ENCODE measurements at regions not wholly inside any gene's neighbourhood (a gene's known extent, or its start where the extent isn't known, plus 50 kb on each side); places are given as distances from the start of the nearest gene placed in this dataset.

DNA sequence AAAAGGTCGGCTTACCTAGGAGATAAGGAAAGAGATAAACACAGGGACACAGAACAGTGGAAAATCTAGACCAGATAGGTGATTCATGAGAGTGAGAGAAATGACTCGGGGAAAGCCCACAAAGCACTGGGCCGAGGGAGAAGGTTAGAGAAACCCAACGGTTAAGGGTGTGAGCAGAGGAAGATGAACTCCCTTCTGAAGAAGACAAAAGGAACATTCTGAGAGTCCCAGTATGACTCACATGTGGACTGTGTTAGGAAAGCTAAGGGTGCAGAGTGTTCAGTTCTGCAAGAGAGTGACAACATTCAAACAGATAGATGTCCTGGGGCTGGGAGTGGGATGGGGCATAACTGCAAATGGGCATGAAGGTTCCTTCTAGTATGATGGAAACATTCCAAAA is 83.0 kb downstream of the CNTN3 start:
- WGBS (ENCODE audit: insufficient coverage): 72% methylated on average over 4 of the region's 4 CpGs
- no peak overlapping the region for H3K27ac ChIP-seq (ENCODE audit: low read length)
- Mint-ChIP-seq H3K4me1 (no peaks in the 10 kb centered on the region), H3K27me3 (no peaks in the 10 kb centered on the region), H3K4me3 (no peak overlapping the region), H3K27ac (no peak overlapping the region), H3K36me3 (no peaks in the 10 kb centered on the region), H3K9me3 (peaks cover 20 to 24% (median 21%) of the 10 kb centered on the region in 3 donors)
- no peak for ATAC-seq (replicated peaks in 1 of 4)
- H3K27me3 ChIP-seq (replicated peaks in 1 of 2; ENCODE audit: control insufficient read depth in 2 of 2, extremely low read depth in 1 of 2, insufficient read depth in 2 of 2, low read length in 1 of 2): no peaks in the 10 kb centered on the region
- POLR2A ChIA-PET: no interaction called here
- DNase-seq: no peak
- no peak overlapping the region for H3K4me3 ChIP-seq (ENCODE audit: control insufficient read depth in 1 of 2, extremely low read depth in 1 of 2, low read length in 1 of 2)
- H3K9me3 ChIP-seq: no peaks in the 10 kb centered on the region
- H3K4me1 ChIP-seq (ENCODE audit: control insufficient read depth in 1 of 2, extremely low read depth in 1 of 2, insufficient read depth in 2 of 2, low read length in 2 of 2): no peaks in the 10 kb centered on the region
- CTCF ChIA-PET: interaction anchor here in 1 of 2 donors (0.6 kb wide), 1 partner anchor 10 kb away, joined by 3 read pairs; no protein-coding TSS in a partner anchor
- no peaks in the 10 kb centered on the region for H3K36me3 ChIP-seq (ENCODE audit: control insufficient read depth in 2 of 2, extremely low read depth in 1 of 2, insufficient read depth in 1 of 2, low read length in 1 of 2)

GRCh38 chr3:74529145-74529544 is 85.3 kb downstream of the CNTN3 start:
- no peaks in the 10 kb centered on the region for H3K4me1 Mint-ChIP-seq
- Histone ChIP-seq H3K27me3 (replicated peaks in 1 of 2; ENCODE audit: control insufficient read depth in 2 of 2, extremely low read depth in 1 of 2, insufficient read depth in 2 of 2, low read length in 1 of 2) (no peaks in the 10 kb centered on the region), H3K36me3 (ENCODE audit: control insufficient read depth in 2 of 2, extremely low read depth in 1 of 2, insufficient read depth in 1 of 2, low read length in 1 of 2) (no peaks in the 10 kb centered on the region), H3K4me1 (ENCODE audit: control insufficient read depth in 1 of 2, extremely low read depth in 1 of 2, insufficient read depth in 2 of 2, low read length in 2 of 2) (no peaks in the 10 kb centered on the region), H3K4me3 (ENCODE audit: control insufficient read depth in 1 of 2, extremely low read depth in 1 of 2, low read length in 1 of 2) (no peak overlapping the region), H3K27ac (ENCODE audit: low read length) (no peak overlapping the region), H3K9me3 (no peaks in the 10 kb centered on the region)
- H3K4me3 Mint-ChIP-seq: no peak overlapping the region
- no peak overlapping the region for H3K27ac Mint-ChIP-seq
- ATAC-seq (replicated peaks in 1 of 4) (no peak), DNase-seq (no peak)
- CTCF ChIA-PET: no interaction called here
- H3K9me3 Mint-ChIP-seq: peaks cover 22 to 26% (median 23%) of the 10 kb centered on the region in 3 donors
- no peaks in the 10 kb centered on the region for H3K36me3 Mint-ChIP-seq
- no CpG with 5 or more reads among the region's 3 CpGs for WGBS (ENCODE audit: insufficient coverage)
- H3K27me3 Mint-ChIP-seq: no peaks in the 10 kb centered on the region
- POLR2A ChIA-PET: no interaction called here

- Histone ChIP-seq H3K36me3 (ENCODE audit: control insufficient read depth in 2 of 2, extremely low read depth in 1 of 2, insufficient read depth in 1 of 2, low read length in 1 of 2) (no peaks in the 10 kb centered on the region), H3K4me3 (ENCODE audit: control insufficient read depth in 1 of 2, extremely low read depth in 1 of 2, low read length in 1 of 2) (no peak overlapping the region), H3K27ac (ENCODE audit: low read length) (no peak overlapping the region), H3K9me3 (no peaks in the 10 kb centered on the region), H3K27me3 (replicated peaks in 1 of 2; ENCODE audit: control insufficient read depth in 2 of 2, extremely low read depth in 1 of 2, insufficient read depth in 2 of 2, low read length in 1 of 2) (no peaks in the 10 kb centered on the region), H3K4me1 (ENCODE audit: control insufficient read depth in 1 of 2, extremely low read depth in 1 of 2, insufficient read depth in 2 of 2, low read length in 2 of 2) (no peaks in the 10 kb centered on the region)
- ChIA-PET CTCF (no interaction called here), POLR2A (no interaction called here)
- no peaks in the 10 kb centered on the region for H3K36me3 Mint-ChIP-seq
- no peaks in the 10 kb centered on the region for H3K27me3 Mint-ChIP-seq
- H3K4me1 Mint-ChIP-seq: no peaks in the 10 kb centered on the region
- no peak overlapping the region for H3K4me3 Mint-ChIP-seq
- no peak for ATAC-seq (replicated peaks in 1 of 4)
- H3K9me3 Mint-ChIP-seq: peaks cover 22 to 25% (median 22%) of the 10 kb centered on the region in 3 donors
- no peak overlapping the region for H3K27ac Mint-ChIP-seq
- no peak for DNase-seq
- 93% methylated on average over 3 of the region's 4 CpGs for WGBS (ENCODE audit: insufficient coverage)
Observed at GRCh38 chr3:74527566-74527965, 86.9 kb downstream of the CNTN3 start.

DNA sequence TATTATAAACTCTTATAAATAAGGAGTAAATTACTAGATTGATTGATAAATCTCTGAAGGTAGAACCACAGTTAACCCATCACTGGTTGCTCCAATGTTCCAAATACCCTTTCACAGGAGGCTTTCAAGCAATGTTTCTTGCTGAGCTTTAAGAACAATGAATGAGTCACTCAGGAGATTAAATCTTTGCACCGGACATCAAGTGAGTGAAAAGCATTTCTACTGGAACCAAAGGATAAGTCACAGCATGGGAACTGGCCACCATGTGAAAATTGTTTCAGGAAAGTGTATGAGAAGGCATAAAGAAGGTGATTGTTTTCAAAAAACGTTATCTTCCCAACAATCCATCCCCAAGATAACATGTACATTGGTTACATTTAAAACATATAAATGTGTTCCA is 90.6 kb downstream of the CNTN3 start:
- H3K4me1 Mint-ChIP-seq: no peaks in the 10 kb centered on the region
- ChIA-PET CTCF (no interaction called here), POLR2A (no interaction called here)
- no peak overlapping the region for H3K27ac ChIP-seq (ENCODE audit: low read length)
- no peak overlapping the region for H3K4me3 ChIP-seq (ENCODE audit: control insufficient read depth in 1 of 2, extremely low read depth in 1 of 2, low read length in 1 of 2)
- no CpG with 5 or more reads among the region's 2 CpGs for WGBS (ENCODE audit: insufficient coverage)
- H3K27me3 Mint-ChIP-seq: no peaks in the 10 kb centered on the region
- H3K4me1 ChIP-seq (ENCODE audit: control insufficient read depth in 1 of 2, extremely low read depth in 1 of 2, insufficient read depth in 2 of 2, low read length in 2 of 2): no peaks in the 10 kb centered on the region
- H3K36me3 ChIP-seq (ENCODE audit: control insufficient read depth in 2 of 2, extremely low read depth in 1 of 2, insufficient read depth in 1 of 2, low read length in 1 of 2): no peaks in the 10 kb centered on the region
- no peaks in the 10 kb centered on the region for H3K36me3 Mint-ChIP-seq
- DNase-seq (no peak), ATAC-seq (replicated peaks in 1 of 4) (no peak)
- no peak overlapping the region for H3K27ac Mint-ChIP-seq
- H3K4me3 Mint-ChIP-seq: no peak overlapping the region
- H3K9me3 Mint-ChIP-seq: peaks cover 6 to 11% (median 10%) of the 10 kb centered on the region in 3 donors
- H3K9me3 ChIP-seq: no peaks in the 10 kb centered on the region
- no peaks in the 10 kb centered on the region for H3K27me3 ChIP-seq (replicated peaks in 1 of 2; ENCODE audit: control insufficient read depth in 2 of 2, extremely low read depth in 1 of 2, insufficient read depth in 2 of 2, low read length in 1 of 2)

- Histone ChIP-seq H3K4me1 (ENCODE audit: control insufficient read depth in 1 of 2, extremely low read depth in 1 of 2, insufficient read depth in 2 of 2, low read length in 2 of 2) (no peaks in the 10 kb centered on the region), H3K27ac (ENCODE audit: low read length) (no peak overlapping the region), H3K9me3 (no peaks in the 10 kb centered on the region), H3K4me3 (ENCODE audit: control insufficient read depth in 1 of 2, extremely low read depth in 1 of 2, low read length in 1 of 2) (no peak overlapping the region), H3K27me3 (replicated peaks in 1 of 2; ENCODE audit: control insufficient read depth in 2 of 2, extremely low read depth in 1 of 2, insufficient read depth in 2 of 2, low read length in 1 of 2) (no peaks in the 10 kb centered on the region), H3K36me3 (ENCODE audit: control insufficient read depth in 2 of 2, extremely low read depth in 1 of 2, insufficient read depth in 1 of 2, low read length in 1 of 2) (no peaks in the 10 kb centered on the region)
- CTCF ChIA-PET: no interaction called here
- Mint-ChIP-seq H3K27ac (no peak overlapping the region), H3K4me1 (no peaks in the 10 kb centered on the region), H3K36me3 (no peaks in the 10 kb centered on the region), H3K4me3 (no peak overlapping the region), H3K9me3 (peaks cover 0 to 23% (median 10%) of the 10 kb centered on the region in 3 donors), H3K27me3 (no peaks in the 10 kb centered on the region)
- ATAC-seq (replicated peaks in 1 of 4) (no peak), DNase-seq (no peak)
- no CpG with 5 or more reads among the region's 3 CpGs for WGBS (ENCODE audit: insufficient coverage)
- POLR2A ChIA-PET: no interaction called here
Observed at GRCh38 chr3:74520895-74521294, 93.6 kb downstream of the CNTN3 start.

- Histone ChIP-seq H3K27ac (ENCODE audit: low read length) (no peak overlapping the region), H3K36me3 (ENCODE audit: control insufficient read depth in 2 of 2, extremely low read depth in 1 of 2, insufficient read depth in 1 of 2, low read length in 1 of 2) (no peaks in the 10 kb centered on the region), H3K4me1 (ENCODE audit: control insufficient read depth in 1 of 2, extremely low read depth in 1 of 2, insufficient read depth in 2 of 2, low read length in 2 of 2) (no peaks in the 10 kb centered on the region), H3K4me3 (ENCODE audit: control insufficient read depth in 1 of 2, extremely low read depth in 1 of 2, low read length in 1 of 2) (no peak overlapping the region), H3K27me3 (replicated peaks in 1 of 2; ENCODE audit: control insufficient read depth in 2 of 2, extremely low read depth in 1 of 2, insufficient read depth in 2 of 2, low read length in 1 of 2) (no peaks in the 10 kb centered on the region), H3K9me3 (no peaks in the 10 kb centered on the region)
- Mint-ChIP-seq H3K4me1 (no peaks in the 10 kb centered on the region), H3K9me3 (peaks cover 0 to 22% (median 12%) of the 10 kb centered on the region in 3 donors), H3K36me3 (no peaks in the 10 kb centered on the region), H3K27ac (no peak overlapping the region), H3K27me3 (no peaks in the 10 kb centered on the region), H3K4me3 (no peak overlapping the region)
- ChIA-PET CTCF (no interaction called here), POLR2A (no interaction called here)
- DNase-seq (no peak), ATAC-seq (replicated peaks in 1 of 4) (no peak)
Observed at GRCh38 chr3:74518610-74519009, 95.8 kb downstream of the CNTN3 start.

DNA sequence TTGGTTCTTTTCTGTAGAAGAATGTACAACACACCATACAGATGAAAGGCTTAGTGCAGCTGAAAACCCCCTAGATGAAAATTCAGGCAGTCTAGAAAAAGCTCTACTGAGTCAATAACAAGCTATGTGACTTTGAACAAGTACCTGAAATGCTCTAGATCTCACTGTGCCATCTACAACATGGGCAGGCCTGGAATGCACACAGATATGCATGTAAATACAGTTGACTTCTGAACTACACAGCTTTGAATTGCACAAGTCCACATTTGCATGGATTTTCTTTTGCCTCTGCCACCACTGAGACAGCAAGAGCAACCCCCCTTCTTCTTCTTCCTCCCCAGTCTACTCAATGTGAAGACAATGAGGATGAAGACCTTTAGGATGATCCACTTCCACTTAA is 98.4 kb downstream of the CNTN3 start:
- Mint-ChIP-seq H3K27ac (no peak overlapping the region), H3K36me3 (no peaks in the 10 kb centered on the region), H3K4me1 (no peaks in the 10 kb centered on the region), H3K9me3 (peaks cover 0 to 22% (median 12%) of the 10 kb centered on the region in 3 donors), H3K4me3 (no peak overlapping the region), H3K27me3 (no peaks in the 10 kb centered on the region)
- Histone ChIP-seq H3K27ac (ENCODE audit: low read length) (no peak overlapping the region), H3K4me3 (ENCODE audit: control insufficient read depth in 1 of 2, extremely low read depth in 1 of 2, low read length in 1 of 2) (no peak overlapping the region), H3K4me1 (ENCODE audit: control insufficient read depth in 1 of 2, extremely low read depth in 1 of 2, insufficient read depth in 2 of 2, low read length in 2 of 2) (no peaks in the 10 kb centered on the region), H3K27me3 (replicated peaks in 1 of 2; ENCODE audit: control insufficient read depth in 2 of 2, extremely low read depth in 1 of 2, insufficient read depth in 2 of 2, low read length in 1 of 2) (no peaks in the 10 kb centered on the region), H3K9me3 (no peaks in the 10 kb centered on the region), H3K36me3 (ENCODE audit: control insufficient read depth in 2 of 2, extremely low read depth in 1 of 2, insufficient read depth in 1 of 2, low read length in 1 of 2) (no peaks in the 10 kb centered on the region)
- DNase-seq: no peak
- ChIA-PET POLR2A (no interaction called here), CTCF (no interaction called here)
- ATAC-seq (replicated peaks in 1 of 4): no peak
